22Rv1 (cell line): ENCODE measurements at regions not wholly inside any gene's neighbourhood (a gene's known extent, or its start where the extent isn't known, plus 50 kb on each side); places are given as distances from the start of the nearest gene placed in this dataset.
"Not testable (repeated sequence)": the region's sequence is repeated elsewhere in the genome, so short reads cannot be mapped to it uniquely, and the experiment has no call there.

Experiments
- ZFX ChIP-seq: fragments of 450-650 bp; IDR thresholded peaks from 2 replicates; pipeline ENCODE4 v1.6.1; 2017; ENCODE audit warnings: antibody characterized with exemption, borderline replicate concordance
- TF ChIP-seq, protein P1 (sequence below): fragments of 450-650 bp; IDR thresholded peaks from 2 replicates; pipeline ENCODE4 v1.5.1; 2017; ENCODE audit warnings: mild to moderate bottlenecking

- TF ChIP-seq, protein P1, sequence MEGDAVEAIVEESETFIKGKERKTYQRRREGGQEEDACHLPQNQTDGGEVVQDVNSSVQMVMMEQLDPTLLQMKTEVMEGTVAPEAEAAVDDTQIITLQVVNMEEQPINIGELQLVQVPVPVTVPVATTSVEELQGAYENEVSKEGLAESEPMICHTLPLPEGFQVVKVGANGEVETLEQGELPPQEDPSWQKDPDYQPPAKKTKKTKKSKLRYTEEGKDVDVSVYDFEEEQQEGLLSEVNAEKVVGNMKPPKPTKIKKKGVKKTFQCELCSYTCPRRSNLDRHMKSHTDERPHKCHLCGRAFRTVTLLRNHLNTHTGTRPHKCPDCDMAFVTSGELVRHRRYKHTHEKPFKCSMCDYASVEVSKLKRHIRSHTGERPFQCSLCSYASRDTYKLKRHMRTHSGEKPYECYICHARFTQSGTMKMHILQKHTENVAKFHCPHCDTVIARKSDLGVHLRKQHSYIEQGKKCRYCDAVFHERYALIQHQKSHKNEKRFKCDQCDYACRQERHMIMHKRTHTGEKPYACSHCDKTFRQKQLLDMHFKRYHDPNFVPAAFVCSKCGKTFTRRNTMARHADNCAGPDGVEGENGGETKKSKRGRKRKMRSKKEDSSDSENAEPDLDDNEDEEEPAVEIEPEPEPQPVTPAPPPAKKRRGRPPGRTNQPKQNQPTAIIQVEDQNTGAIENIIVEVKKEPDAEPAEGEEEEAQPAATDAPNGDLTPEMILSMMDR, result not testable (repeated sequence)
- not testable (repeated sequence) for TF ChIP-seq ZFX
Observed at GRCh38 chr7:121526210-121526609, 130.1 kb upstream of the FAM3C start.
